ENCODE measurements at regions not wholly inside any gene's neighbourhood (a gene's known extent, or its start where the extent isn't known, plus 50 kb on each side); places are given as distances from the start of the nearest gene placed in this dataset.

- H3K36me3 ChIP-seq (ENCODE audit: insufficient read depth, low read length), result no peaks in the 10 kb centered on the region
- H3K27me3 ChIP-seq (ENCODE audit: control insufficient read depth, insufficient read depth, low read length), result no peaks in the 10 kb centered on the region
- no peaks in the 10 kb centered on the region for H3K9me3 ChIP-seq (replicated peaks; ENCODE audit: low read length)
- no peak overlapping the region for H3K9ac ChIP-seq (ENCODE audit: low read depth, low read length)
- no peak overlapping the region for H3K4me3 ChIP-seq (ENCODE audit: low read length)
- H3K4me1 ChIP-seq (ENCODE audit: control insufficient read depth, insufficient read depth, low read length), result no peaks in the 10 kb centered on the region
- H3K4me2 ChIP-seq (ENCODE audit: low read length), result no peak overlapping the region
Measured at GRCh38 chr2:208948073-208948472, 475.8 kb upstream of the MAP2 start.

GRCh38 chr2:208970070-208970469, 453.8 kb upstream of the MAP2 start:
- no peak overlapping the region for H3K9ac ChIP-seq (ENCODE audit: low read depth, low read length)
- H3K36me3 ChIP-seq (ENCODE audit: insufficient read depth, low read length), result no peaks in the 10 kb centered on the region
- H3K9me3 ChIP-seq (replicated peaks; ENCODE audit: low read length), result no peaks in the 10 kb centered on the region
- no peak overlapping the region for H3K4me3 ChIP-seq (ENCODE audit: low read length)
- no peaks in the 10 kb centered on the region for H3K27me3 ChIP-seq (ENCODE audit: control insufficient read depth, insufficient read depth, low read length)
- no peaks in the 10 kb centered on the region for H3K4me1 ChIP-seq (ENCODE audit: control insufficient read depth, insufficient read depth, low read length)
- H3K4me2 ChIP-seq (ENCODE audit: low read length), result no peak overlapping the region

- Histone ChIP-seq H3K36me3 (ENCODE audit: insufficient read depth, low read length) (no peaks in the 10 kb centered on the region), H3K4me3 (ENCODE audit: low read length) (no peak overlapping the region), H3K4me2 (ENCODE audit: low read length) (no peak overlapping the region), H3K9me3 (replicated peaks; ENCODE audit: low read length) (peaks cover 4% of the 10 kb centered on the region), H3K9ac (ENCODE audit: low read depth, low read length) (no peak overlapping the region), H3K4me1 (ENCODE audit: control insufficient read depth, insufficient read depth, low read length) (no peaks in the 10 kb centered on the region), H3K27me3 (ENCODE audit: control insufficient read depth, insufficient read depth, low read length) (no peaks in the 10 kb centered on the region)
Measured at GRCh38 chr2:208977582-208977981, 446.3 kb upstream of the MAP2 start.

GRCh38 chr2:208978946-208979345, 444.9 kb upstream of the MAP2 start:
- H3K27me3 ChIP-seq (ENCODE audit: control insufficient read depth, insufficient read depth, low read length), result no peaks in the 10 kb centered on the region
- H3K36me3 ChIP-seq (ENCODE audit: insufficient read depth, low read length), result no peaks in the 10 kb centered on the region
- peaks cover 4% of the 10 kb centered on the region for H3K9me3 ChIP-seq (replicated peaks; ENCODE audit: low read length)
- H3K4me1 ChIP-seq (ENCODE audit: control insufficient read depth, insufficient read depth, low read length), result no peaks in the 10 kb centered on the region
- H3K4me2 ChIP-seq (ENCODE audit: low read length), result no peak overlapping the region
- no peak overlapping the region for H3K4me3 ChIP-seq (ENCODE audit: low read length)
- H3K9ac ChIP-seq (ENCODE audit: low read depth, low read length), result no peak overlapping the region

DNA sequence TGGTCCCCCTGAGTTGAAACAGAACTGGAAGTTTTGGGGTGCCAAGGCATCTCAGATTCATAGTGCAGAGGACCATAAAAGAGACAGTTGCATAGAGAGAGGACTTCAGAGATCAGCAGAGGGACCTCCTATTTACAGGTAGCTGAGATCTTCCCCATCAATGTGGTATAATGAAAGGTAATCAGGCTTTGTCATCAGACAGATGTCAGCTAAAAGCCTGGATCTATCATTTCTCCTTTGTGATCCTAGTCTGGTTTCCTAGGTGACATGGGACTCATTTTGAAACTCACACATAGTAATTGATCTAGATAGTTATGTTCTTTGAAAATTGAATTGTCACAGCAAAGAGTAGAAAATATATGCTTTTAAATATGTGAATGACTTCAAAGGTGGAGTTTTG, 443.5 kb upstream of the MAP2 start:
- no peaks in the 10 kb centered on the region for H3K27me3 ChIP-seq (ENCODE audit: control insufficient read depth, insufficient read depth, low read length)
- no peak overlapping the region for H3K9ac ChIP-seq (ENCODE audit: low read depth, low read length)
- no peak overlapping the region for H3K4me3 ChIP-seq (ENCODE audit: low read length)
- no peak overlapping the region for H3K4me2 ChIP-seq (ENCODE audit: low read length)
- H3K4me1 ChIP-seq (ENCODE audit: control insufficient read depth, insufficient read depth, low read length), result no peaks in the 10 kb centered on the region
- no peaks in the 10 kb centered on the region for H3K36me3 ChIP-seq (ENCODE audit: insufficient read depth, low read length)
- H3K9me3 ChIP-seq (replicated peaks; ENCODE audit: low read length), result peaks cover 10% of the 10 kb centered on the region

- Histone ChIP-seq H3K4me1 (ENCODE audit: control insufficient read depth, insufficient read depth, low read length) (no peaks in the 10 kb centered on the region), H3K36me3 (ENCODE audit: insufficient read depth, low read length) (no peaks in the 10 kb centered on the region), H3K27me3 (ENCODE audit: control insufficient read depth, insufficient read depth, low read length) (no peaks in the 10 kb centered on the region), H3K9ac (ENCODE audit: low read depth, low read length) (no peak overlapping the region), H3K4me3 (ENCODE audit: low read length) (no peak overlapping the region), H3K4me2 (ENCODE audit: low read length) (no peak overlapping the region), H3K9me3 (replicated peaks; ENCODE audit: low read length) (peaks cover 6% of the 10 kb centered on the region)
Measured at GRCh38 chr2:208982831-208983230, 441.0 kb upstream of the MAP2 start.

GRCh38 chr2:208983486-208983885, 440.4 kb upstream of the MAP2 start:
- Histone ChIP-seq H3K9me3 (replicated peaks; ENCODE audit: low read length) (peaks cover 6% of the 10 kb centered on the region), H3K9ac (ENCODE audit: low read depth, low read length) (no peak overlapping the region), H3K4me1 (ENCODE audit: control insufficient read depth, insufficient read depth, low read length) (no peaks in the 10 kb centered on the region), H3K4me2 (ENCODE audit: low read length) (no peak overlapping the region), H3K36me3 (ENCODE audit: insufficient read depth, low read length) (no peaks in the 10 kb centered on the region), H3K4me3 (ENCODE audit: low read length) (no peak overlapping the region), H3K27me3 (ENCODE audit: control insufficient read depth, insufficient read depth, low read length) (no peaks in the 10 kb centered on the region)

DNA sequence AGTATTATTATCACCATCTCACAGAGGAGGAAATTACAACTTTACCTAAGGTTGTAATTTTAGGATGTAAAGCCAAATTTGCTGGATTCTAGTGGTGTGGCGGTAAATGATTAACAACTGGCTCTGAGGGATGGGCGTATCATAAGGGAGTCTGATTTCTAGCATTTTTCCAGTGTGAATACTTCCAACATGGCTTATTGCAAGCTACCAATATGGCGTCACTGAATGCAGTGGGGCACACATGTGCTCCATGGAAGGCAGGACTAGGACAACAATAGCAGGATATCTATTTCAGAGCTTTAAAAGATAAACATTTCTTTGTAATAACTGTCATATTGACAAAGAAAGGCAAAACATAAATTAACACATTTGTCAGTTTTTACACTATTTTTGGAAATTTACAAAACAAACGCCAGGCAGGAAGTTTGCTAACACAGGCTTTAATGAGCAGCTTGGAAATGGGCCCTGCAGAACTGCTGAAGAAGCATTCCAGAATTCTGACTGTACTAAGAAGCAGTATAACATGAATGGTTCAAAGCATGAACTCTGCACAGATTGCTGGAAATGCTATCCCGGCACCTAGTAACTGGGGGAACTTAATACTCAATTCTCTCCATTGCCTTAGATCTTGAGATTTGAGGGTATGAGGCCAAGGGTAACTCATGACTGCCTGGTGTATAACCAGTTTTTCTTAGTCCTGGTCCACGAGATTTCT, 439.3 kb upstream of the MAP2 start:
- no peak overlapping the region for H3K9ac ChIP-seq (ENCODE audit: low read depth, low read length)
- peaks cover 6% of the 10 kb centered on the region for H3K9me3 ChIP-seq (replicated peaks; ENCODE audit: low read length)
- H3K27me3 ChIP-seq (ENCODE audit: control insufficient read depth, insufficient read depth, low read length), result no peaks in the 10 kb centered on the region
- H3K4me1 ChIP-seq (ENCODE audit: control insufficient read depth, insufficient read depth, low read length), result no peaks in the 10 kb centered on the region
- no peak overlapping the region for H3K4me2 ChIP-seq (ENCODE audit: low read length)
- no peak overlapping the region for H3K4me3 ChIP-seq (ENCODE audit: low read length)
- no peaks in the 10 kb centered on the region for H3K36me3 ChIP-seq (ENCODE audit: insufficient read depth, low read length)

- H3K27me3 ChIP-seq (ENCODE audit: control insufficient read depth, insufficient read depth, low read length), result no peaks in the 10 kb centered on the region
- H3K9me3 ChIP-seq (replicated peaks; ENCODE audit: low read length), result peaks cover 6% of the 10 kb centered on the region
- H3K4me2 ChIP-seq (ENCODE audit: low read length), result no peak overlapping the region
- no peak overlapping the region for H3K4me3 ChIP-seq (ENCODE audit: low read length)
- no peaks in the 10 kb centered on the region for H3K36me3 ChIP-seq (ENCODE audit: insufficient read depth, low read length)
- no peak overlapping the region for H3K9ac ChIP-seq (ENCODE audit: low read depth, low read length)
- H3K4me1 ChIP-seq (ENCODE audit: control insufficient read depth, insufficient read depth, low read length), result no peaks in the 10 kb centered on the region
Measured at GRCh38 chr2:208985644-208986043, 438.2 kb upstream of the MAP2 start.

DNA sequence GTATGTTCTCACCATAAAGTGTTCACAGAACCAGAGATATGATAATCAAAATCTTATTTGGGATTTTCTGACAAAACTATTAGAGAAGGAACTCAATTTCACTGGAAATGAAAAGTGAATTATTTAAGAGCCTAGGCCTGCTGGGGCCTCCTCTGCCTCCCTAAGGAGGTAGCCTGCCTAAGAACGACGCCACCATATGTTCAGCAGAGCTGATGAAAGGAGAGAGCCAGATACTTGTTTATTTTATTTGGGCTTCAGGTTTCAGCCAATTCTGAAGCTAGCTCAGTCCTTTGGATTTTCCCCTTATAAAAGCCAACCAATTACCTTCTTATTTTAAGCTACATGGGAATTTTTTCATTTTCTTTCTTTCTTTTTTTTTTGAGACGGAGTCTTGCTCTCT, 433.1 kb upstream of the MAP2 start:
- Histone ChIP-seq H3K4me2 (ENCODE audit: low read length) (no peak overlapping the region), H3K4me3 (ENCODE audit: low read length) (no peak overlapping the region), H3K9ac (ENCODE audit: low read depth, low read length) (no peak overlapping the region), H3K9me3 (replicated peaks; ENCODE audit: low read length) (no peaks in the 10 kb centered on the region), H3K36me3 (ENCODE audit: insufficient read depth, low read length) (no peaks in the 10 kb centered on the region), H3K27me3 (ENCODE audit: control insufficient read depth, insufficient read depth, low read length) (no peaks in the 10 kb centered on the region), H3K4me1 (ENCODE audit: control insufficient read depth, insufficient read depth, low read length) (no peaks in the 10 kb centered on the region)

GRCh38 chr2:208999911-209000310, 423.9 kb upstream of the MAP2 start:
- no peaks in the 10 kb centered on the region for H3K4me1 ChIP-seq (ENCODE audit: control insufficient read depth, insufficient read depth, low read length)
- no peaks in the 10 kb centered on the region for H3K27me3 ChIP-seq (ENCODE audit: control insufficient read depth, insufficient read depth, low read length)
- no peaks in the 10 kb centered on the region for H3K36me3 ChIP-seq (ENCODE audit: insufficient read depth, low read length)
- H3K4me2 ChIP-seq (ENCODE audit: low read length), result no peak overlapping the region
- H3K4me3 ChIP-seq (ENCODE audit: low read length), result no peak overlapping the region
- no peak overlapping the region for H3K9ac ChIP-seq (ENCODE audit: low read depth, low read length)
- H3K9me3 ChIP-seq (replicated peaks; ENCODE audit: low read length), result peaks cover 5% of the 10 kb centered on the region

- Histone ChIP-seq H3K36me3 (ENCODE audit: insufficient read depth, low read length) (no peaks in the 10 kb centered on the region), H3K27me3 (ENCODE audit: control insufficient read depth, insufficient read depth, low read length) (no peaks in the 10 kb centered on the region), H3K4me3 (ENCODE audit: low read length) (no peak overlapping the region), H3K9me3 (replicated peaks; ENCODE audit: low read length) (peaks cover 12% of the 10 kb centered on the region), H3K4me1 (ENCODE audit: control insufficient read depth, insufficient read depth, low read length) (no peaks in the 10 kb centered on the region), H3K4me2 (ENCODE audit: low read length) (no peak overlapping the region), H3K9ac (ENCODE audit: low read depth, low read length) (no peak overlapping the region)
Measured at GRCh38 chr2:209002054-209002453, 421.8 kb upstream of the MAP2 start.

Measured in skeletal muscle satellite cell (primary cell).